ENCODE measurements at regions not wholly inside any gene's neighbourhood (a gene's known extent, or its start where the extent isn't known, plus 50 kb on each side); places are given as distances from the start of the nearest gene placed in this dataset.

- intact Hi-C loops (cut with micrococcal nuclease), result no loop called here
These were observed 222.9 kb upstream of the RAB4A start for GRCh38 chr1:229047840-229048620.

GRCh38 chr1:229048896-229049295 is 222.0 kb upstream of the RAB4A start:
- intact Hi-C loops (cut with micrococcal nuclease), result no loop called here

GRCh38 chr1:229056046-229056445 is 214.9 kb upstream of the RAB4A start:
- intact Hi-C loops (cut with micrococcal nuclease), result no loop called here

- intact Hi-C loops (cut with micrococcal nuclease), result no loop called here
These were observed 212.8 kb upstream of the RAB4A start for GRCh38 chr1:229058111-229058561.

- intact Hi-C loops (cut with micrococcal nuclease), result no loop called here
These were observed 212.2 kb upstream of the RAB4A start for GRCh38 chr1:229058729-229059128.

GRCh38 chr1:229059671-229060539 is 211.0 kb upstream of the RAB4A start:
- intact Hi-C loops (cut with micrococcal nuclease), result no loop called here

- intact Hi-C loops (cut with micrococcal nuclease), result no loop called here
These were observed 208.8 kb upstream of the RAB4A start for GRCh38 chr1:229062135-229062534.

GRCh38 chr1:229063154-229063773 is 207.6 kb upstream of the RAB4A start:
- intact Hi-C loops (cut with micrococcal nuclease), result no loop called here

GRCh38 chr1:229064320-229065168 is 206.4 kb upstream of the RAB4A start:
- intact Hi-C loops (cut with micrococcal nuclease), result no loop called here

GRCh38 chr1:229065613-229066012 is 205.3 kb upstream of the RAB4A start:
- intact Hi-C loops (cut with micrococcal nuclease), result no loop called here

GRCh38 chr1:229066591-229066990 is 204.3 kb upstream of the RAB4A start:
- intact Hi-C loops (cut with micrococcal nuclease), result no loop called here

- intact Hi-C loops (cut with micrococcal nuclease), result no loop called here
These were observed 203.4 kb upstream of the RAB4A start for GRCh38 chr1:229067546-229067945.

- intact Hi-C loops (cut with micrococcal nuclease), result no loop called here
These were observed 202.5 kb upstream of the RAB4A start for GRCh38 chr1:229068270-229068987.

- intact Hi-C loops (cut with micrococcal nuclease), result no loop called here
These were observed 201.7 kb upstream of the RAB4A start for GRCh38 chr1:229069176-229069575.

- intact Hi-C loops (cut with micrococcal nuclease), result no loop called here
These were observed 200.7 kb upstream of the RAB4A start for GRCh38 chr1:229070168-229070567.

- intact Hi-C loops (cut with micrococcal nuclease), result no loop called here
These were observed 197.7 kb upstream of the RAB4A start for GRCh38 chr1:229073251-229073650.

- intact Hi-C loops (cut with micrococcal nuclease), result no loop called here
These were observed 195.7 kb upstream of the RAB4A start for GRCh38 chr1:229075217-229075616.

GRCh38 chr1:229075716-229076115 is 195.2 kb upstream of the RAB4A start:
- intact Hi-C loops (cut with micrococcal nuclease), result no loop called here

GRCh38 chr1:229076195-229076594 is 194.7 kb upstream of the RAB4A start:
- intact Hi-C loops (cut with micrococcal nuclease), result no loop called here

- intact Hi-C loops (cut with micrococcal nuclease), result no loop called here
These were observed 191.8 kb upstream of the RAB4A start for GRCh38 chr1:229079016-229079595.
